ENCODE measurements at regions not wholly inside any gene's neighbourhood (a gene's known extent, or its start where the extent isn't known, plus 50 kb on each side); places are given as distances from the start of the nearest gene placed in this dataset.

DNA sequence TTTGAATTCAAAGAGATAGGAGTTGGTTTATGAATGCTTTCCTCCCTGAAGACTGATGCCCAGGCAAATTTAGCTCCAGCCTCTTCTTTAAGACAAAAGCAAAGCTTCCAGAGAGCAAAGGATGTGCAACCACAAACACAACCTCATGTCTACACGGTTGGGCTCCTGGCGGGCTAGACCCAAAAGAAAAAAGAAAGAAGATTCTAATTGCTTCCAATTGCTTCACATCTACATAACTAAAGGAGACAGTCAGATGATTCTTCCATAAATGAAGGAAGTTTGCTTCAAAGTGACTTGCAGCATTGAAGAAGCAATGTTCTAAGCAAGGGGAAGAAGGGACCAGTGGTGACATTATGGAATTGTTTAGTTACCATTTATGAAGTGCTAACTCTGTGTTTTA is 1603.0 kb upstream of the TENM3 start:
- no peak for FAIRE-seq

DNA sequence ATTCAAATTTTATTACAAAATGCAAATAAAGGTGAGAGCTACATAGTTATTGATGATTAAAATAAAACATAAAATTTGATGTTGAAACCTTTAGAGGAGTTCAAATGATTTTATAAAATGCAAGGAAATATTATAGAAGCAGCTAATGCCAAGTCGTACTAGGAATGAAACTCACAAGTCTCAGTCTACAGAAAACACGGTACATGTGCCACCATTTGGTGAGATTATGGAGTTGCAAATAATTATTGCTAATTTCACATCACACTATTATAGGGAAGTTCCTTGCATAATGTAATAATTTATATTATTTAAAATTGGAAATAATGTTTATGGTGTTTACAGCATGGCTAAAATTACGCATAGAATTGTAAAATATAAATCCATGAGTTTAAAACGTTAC is 1601.7 kb upstream of the TENM3 start:
- no peak for FAIRE-seq

DNA sequence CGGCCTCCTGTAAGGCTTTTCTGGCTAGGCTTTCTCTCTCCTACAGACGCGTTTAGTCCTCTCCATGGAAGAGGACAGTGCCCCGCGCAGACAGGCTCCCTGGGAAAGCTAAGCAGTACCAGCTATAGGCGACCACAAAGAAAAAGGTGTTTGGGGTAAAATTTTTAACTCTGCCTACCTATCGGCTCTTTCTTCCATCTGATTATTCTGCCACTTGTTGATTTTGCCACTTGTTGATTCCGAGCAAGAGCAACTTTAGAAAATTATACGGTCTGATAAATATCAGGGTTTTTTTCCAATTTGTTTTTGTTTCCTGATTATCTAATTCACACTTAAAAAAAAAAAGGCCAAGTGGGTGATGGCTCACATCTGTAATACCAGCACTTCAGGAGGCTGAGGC is 1600.5 kb upstream of the TENM3 start:
- no peak for FAIRE-seq

DNA sequence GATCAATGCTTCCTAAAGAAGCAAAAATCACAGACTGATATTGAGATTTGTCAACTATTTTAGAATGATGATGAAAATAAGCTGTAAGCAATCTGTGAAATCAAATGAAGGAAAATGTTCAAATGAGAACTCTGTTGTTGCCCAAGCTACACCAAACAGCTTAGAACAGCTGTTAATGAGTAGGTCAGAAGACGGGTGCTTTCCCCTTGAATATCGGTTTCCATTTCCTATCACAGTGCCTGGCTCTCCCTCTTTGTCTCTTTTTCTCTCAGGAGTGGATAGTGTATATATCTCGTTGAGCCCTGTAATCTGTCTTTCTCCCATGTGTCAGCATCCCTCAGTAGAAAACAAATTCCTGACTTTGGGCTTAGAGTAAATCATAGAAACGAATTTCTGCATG is 1592.9 kb upstream of the TENM3 start:
- no peak for FAIRE-seq

DNA sequence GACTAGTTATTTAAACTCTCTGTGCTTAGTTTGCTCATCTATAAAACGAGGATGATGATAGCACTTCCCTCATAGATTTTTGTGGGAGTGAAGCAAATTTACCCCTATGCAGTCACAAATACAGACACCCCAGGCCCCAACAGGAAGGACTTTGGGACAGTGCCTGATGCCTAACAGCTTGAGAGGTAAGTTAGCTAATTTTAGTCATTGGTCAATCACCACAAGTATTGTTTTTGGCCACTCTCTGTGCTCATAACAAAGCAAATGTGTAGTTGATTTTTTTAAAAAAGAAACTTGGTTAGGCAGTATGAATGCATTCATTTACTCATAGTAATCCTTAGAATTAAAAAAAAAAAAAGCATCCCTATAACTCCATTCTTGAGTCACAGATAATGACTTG is 1590.7 kb upstream of the TENM3 start:
- no peak for FAIRE-seq

DNA sequence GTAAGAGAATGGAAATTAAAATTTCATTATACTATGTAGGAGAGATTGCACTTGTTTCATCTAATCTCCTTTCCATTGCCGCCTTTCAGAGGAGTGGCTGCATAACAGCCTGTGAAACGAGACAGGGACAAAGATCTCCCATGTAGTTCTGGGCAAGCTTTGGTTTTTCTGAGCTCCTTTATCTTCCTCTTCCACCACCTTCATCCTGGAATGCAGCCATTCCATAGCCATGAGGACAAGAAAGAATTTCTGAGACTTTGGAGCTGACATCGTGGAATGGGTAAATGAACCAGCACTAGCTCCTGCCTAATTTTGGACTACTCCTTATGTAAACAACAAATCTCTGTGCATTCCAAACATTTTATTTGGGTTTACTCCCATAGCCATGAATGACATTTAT is 1587.3 kb upstream of the TENM3 start:
- no peak for FAIRE-seq

DNA sequence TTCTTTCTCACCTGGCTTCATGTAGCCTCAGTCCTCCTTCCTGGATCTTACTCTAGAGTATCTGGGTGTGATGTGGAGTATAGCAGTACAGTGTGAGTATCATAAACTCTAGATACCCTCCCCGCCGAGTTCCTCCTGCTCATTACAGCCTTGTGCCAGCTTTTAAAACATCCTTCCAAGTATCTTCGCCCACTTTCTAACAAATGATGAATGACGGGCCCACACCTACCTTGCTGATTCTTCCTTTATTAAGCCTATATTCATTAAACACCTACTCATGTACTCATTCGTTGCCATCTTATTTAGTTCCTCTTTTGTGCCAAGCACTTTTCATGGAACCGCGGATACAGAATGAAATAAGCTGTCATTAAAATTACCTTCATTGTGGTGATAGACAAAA is 1585.3 kb upstream of the TENM3 start:
- no peak for FAIRE-seq

DNA sequence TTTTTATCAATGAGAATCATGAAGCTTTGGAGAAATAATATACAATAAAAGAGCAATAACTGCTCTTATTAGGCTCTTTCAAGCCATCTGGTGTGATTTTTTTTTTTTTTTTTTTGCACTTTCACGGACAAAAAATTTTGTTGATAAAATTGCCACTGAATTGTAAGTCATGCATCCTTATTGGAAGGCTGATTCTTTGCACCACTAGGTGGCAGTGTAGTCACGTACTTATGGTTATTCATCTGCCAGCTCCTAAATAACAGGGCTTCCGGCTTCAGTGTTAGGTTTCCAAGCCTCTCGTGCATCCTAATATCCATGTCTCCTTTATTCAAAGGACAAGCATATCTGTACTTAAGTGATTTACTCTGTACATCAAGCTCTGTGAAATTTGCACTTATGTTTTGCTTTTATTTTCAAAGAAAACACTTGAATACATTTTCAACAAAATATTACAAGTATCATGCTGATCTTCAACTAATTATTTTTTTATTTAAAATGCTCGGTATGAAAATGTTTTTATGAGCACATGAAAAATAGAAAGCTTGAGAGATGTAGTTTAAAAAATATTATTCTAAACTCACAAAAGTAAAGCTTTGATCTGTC is 1578.3 kb upstream of the TENM3 start:
- FAIRE-seq, result peak; percentile 66

DNA sequence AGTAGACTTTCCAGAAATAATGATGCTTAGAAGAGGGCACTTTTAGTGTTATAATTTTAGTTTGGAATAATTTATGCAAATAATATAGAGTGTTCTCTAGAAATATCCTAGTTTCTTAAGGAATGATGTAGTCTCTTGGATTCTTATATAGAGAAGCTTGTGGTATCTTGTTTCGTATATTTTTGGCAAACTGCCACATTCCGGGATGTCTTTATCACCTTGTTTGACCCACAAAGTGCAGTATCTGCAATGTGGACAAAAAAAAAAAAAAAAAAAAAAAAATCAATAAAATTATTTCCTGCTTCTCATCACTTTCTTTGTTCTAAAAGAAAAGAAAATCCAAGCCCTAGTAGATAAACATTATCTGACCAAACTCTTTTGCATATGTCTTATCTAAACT is 1577.7 kb upstream of the TENM3 start:
- FAIRE-seq, result no peak

DNA sequence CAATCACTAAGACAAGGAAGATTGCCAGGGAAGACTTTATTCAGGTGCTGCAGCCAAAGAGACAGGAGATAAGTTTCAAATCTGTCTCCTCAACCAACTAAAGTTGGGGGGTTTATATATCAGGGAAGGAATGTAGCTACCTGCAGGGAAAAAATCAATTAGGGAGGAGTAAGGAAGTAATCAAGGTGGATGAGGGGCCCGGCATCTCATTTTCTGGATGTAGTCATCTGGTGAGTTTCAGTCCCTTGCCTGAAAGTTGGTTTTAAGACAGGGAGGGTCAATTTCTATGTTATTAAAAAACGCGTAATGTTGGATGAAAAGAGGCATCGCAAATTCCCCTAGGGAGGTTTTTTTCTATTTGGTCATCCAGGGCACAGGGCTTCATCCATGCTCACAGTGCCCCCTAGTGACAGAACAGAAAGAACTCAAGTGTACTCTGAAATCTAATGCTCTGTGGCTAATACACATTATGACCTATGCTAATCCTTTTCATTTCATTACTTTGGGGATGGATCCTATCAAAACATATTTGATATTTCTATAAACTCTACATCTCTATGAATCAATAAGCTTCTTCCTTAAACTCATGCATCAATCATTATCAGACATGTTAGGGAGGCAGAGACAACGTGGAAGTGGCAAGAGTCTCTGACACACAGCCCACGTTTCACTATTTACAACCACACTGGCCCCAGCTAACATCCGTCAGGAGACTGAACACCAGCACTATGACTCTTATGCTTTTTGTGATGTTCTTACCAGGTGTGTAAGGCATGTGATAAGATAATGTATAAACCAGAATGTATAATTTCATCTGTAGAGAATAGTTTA is 1577.0 kb upstream of the TENM3 start:
- peak; percentile 60 for FAIRE-seq

DNA sequence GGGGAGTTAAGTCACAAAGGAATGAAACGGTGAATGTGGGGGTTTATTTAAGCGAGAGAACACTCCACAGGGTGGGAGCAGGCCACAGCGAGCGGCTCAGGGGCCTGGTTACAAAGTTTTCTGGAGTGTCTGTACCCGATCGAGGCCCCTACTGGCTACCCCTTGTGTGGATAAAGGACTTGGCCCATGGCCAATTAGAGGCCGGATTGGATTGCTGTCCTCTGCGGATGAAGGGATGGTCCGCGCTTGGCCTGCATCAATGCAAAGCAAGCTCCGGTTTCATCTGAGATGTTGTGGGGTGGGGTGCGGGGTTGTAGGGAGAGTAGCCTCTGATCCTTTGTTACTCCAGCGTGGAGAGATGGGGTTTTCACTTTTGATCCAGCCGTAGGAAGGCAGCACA is 1574.5 kb upstream of the TENM3 start:
- FAIRE-seq, result no peak

DNA sequence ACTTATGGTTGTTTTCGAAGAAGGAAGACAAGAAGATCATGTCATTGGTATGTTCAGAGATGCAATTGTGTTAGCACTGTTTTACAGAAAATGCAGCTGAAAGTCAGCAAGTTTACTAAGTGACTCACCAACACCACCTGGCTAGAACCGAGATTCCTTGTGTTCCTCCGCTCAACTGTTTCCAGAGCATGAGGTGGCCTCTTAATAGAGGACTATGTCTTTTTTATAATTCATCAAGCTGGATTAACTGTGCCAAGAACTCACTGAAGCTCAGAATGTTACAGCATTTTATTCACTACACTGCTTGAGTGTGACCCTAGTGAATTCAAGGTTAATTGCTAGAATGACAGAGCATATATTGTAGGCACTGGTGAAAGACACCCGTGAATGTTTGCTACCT is 1573.5 kb upstream of the TENM3 start:
- no peak for FAIRE-seq

DNA sequence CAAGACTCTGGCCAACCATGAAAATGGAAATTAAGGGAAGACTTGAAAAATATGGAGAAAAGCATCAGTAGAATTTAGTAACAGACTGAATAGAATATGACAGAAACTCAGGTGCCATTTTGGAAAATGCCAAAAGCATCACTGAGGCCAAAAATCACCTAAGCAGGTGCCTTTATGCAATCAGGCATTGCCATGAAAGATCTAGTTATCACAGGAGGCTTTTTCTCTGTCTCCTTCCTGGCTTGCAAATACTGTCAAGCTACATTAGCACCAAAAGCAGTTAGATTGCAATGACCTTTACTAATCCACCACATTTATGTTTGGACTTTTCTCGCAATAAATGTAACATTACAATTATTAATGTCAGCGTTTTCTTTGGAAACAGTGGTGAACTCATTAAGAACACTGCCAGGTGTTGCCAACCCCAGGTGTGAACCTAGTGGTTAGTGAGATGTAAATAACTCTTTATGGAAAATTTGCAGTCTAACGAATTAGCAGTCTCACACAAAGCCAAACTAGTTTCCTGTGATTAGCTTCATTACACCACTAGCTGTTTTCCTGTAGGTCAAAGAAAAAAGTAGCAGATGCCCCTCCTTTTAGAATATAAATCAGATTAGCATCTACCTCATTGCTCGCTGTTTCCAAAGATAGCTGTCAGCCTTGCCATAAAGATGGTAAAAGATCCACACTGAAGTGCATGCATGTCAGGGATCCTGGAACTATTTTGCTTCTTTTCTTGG is 1568.4 kb upstream of the TENM3 start:
- FAIRE-seq, result no peak

DNA sequence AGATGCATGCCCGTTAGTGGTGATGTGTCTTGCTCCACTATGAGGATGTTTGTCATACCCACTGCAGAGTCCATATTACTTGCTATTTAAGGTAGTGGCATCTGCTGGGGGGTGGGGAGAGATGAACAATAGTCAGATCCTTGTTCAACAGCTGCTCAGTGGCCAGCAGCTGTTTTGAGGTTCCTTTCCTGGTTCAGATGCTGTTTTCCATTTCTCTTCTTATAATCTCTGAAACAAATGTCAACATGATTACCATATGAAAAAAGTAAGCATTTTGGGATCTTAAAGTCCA is 1567.9 kb upstream of the TENM3 start:
- no peak for FAIRE-seq

DNA sequence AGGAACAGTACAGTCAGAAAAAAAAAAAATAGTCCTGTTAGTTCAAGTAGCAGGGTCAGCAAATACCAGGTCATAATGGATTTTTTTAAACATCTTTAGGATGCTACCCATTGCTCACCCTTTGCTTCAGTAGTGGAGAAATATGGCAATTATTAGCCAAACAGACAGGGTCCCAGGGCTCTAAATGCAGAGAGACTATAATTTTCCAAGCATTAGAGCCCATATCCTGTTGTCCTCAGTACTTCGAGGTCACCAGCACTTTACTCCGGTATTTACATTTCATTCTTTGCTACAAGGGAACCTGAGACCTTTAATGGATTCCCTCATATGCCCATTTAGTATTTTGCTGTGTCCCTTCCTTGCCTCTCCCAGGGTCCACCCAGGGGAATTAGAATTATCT is 1562.9 kb upstream of the TENM3 start:
- no peak for FAIRE-seq

DNA sequence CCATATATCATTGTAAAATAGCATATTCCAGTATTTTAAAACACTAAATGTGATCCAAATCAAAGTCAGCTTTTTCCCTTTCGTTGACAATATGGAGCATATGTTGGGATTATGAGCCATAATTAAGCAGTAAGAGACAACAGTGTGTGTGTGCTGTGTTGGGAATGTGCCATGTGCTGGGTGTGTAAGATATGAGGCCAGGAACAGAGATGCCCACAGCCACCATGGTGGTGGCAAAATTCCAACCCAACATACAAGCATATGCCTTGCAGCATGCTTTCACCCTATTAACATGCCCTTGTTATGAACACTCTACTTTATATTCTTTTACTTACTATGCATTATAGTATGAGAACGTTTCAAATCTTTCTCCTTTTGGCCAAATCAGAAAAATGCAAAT is 1560.4 kb upstream of the TENM3 start:
- no peak for FAIRE-seq

DNA sequence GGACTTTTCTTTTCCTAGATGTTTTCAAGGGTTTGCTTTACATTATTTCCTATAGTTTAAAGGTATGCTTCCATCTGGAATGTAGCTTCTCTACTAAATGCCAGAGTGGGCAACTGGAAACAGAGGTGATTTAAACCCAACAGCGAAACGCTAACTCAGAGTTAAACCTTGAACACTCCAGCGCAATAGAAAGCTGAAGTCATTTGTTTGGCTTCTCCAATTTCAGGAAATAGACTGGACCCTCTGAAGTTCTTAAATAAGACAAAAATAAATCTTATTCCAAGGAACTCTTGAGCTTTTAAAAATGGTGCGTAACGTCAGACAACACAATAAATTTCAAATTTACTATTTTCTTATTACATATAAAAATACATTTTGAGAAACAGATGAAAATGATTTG is 1560.0 kb upstream of the TENM3 start:
- FAIRE-seq, result no peak

DNA sequence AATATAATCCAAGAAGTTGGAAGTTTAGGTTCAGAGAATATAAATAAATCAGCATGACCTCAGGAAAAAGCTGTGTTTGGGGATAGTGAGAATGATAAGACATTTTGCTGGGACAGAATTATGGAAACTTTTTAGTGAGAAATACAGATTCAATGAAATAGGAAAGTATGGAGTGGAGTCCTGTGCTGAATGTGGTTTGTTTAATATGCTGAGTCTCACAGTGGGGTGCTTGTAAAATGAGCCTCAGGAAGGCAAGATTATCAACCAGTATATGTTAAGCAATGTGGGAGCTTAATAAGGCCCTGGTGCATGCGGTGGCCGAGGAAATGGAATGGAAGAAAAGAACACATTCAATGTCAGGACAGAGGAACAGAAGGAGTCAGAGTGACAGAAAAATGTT is 1554.7 kb upstream of the TENM3 start:
- FAIRE-seq, result no peak

DNA sequence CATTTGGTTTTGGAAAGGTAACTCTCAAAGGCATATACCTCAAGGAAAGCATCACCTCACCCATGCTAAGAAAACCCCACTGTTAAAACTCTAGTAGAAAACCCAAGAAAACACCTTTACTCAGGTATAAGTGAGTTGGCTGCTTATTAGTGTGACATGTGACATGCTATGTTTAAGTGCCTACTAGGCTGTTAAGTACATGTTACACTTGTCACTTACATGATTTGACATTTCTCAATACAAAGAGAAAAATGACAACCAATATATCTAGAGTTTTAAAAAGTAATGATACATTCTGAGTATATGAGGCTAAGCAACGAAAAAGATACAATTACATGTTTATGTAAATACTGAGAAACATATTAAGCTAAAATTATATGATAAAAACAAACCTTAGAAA is 1548.3 kb upstream of the TENM3 start:
- FAIRE-seq, result no peak

DNA sequence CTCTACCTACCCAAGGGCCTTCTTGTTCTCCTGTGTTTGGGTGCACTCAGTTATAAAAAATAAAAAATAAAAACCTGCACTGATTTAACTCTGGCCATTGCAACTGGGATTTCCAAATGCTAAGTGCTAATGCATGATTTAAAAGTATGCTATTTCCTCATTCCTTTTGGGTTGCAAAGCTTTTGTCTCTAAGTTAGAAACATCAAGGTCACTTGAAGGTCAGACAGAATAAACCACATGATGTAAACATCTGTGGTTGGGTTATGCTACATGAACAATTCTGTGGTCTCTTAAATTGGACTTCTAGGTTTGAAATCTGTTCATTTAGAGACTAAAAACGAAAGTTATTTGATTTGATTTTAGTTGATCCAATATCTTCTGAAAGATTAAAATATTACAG is 1547.4 kb upstream of the TENM3 start:
- no peak for FAIRE-seq

DNA sequence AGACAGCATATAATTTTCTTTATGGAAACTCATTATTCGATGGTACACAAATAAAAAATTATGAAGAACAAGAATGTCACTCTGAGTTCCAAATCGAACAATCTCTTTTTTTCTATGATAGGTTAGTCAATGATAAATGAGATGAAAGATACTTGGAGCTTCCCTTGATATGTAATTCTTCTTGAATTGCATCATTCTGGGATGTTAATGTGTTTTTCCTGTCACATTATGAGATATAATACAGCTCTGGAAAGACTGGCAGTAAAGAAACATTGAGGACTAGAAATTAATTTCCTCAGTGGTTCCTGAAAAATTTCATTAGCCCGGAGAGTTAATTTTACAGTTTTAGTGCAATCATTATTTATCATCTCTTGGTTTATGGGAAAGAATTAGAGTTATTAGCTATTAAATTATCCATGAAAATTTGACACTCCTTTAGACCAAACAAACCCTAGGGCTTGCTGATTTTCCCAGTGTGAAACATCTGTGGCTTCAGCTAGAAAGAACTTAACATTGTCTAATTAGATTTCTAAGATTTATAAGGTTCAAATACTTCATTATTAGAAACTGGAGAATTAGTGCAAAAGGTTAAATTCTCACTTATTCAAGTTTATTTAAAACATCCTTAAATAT is 1546.6 kb upstream of the TENM3 start:
- no peak for FAIRE-seq

DNA sequence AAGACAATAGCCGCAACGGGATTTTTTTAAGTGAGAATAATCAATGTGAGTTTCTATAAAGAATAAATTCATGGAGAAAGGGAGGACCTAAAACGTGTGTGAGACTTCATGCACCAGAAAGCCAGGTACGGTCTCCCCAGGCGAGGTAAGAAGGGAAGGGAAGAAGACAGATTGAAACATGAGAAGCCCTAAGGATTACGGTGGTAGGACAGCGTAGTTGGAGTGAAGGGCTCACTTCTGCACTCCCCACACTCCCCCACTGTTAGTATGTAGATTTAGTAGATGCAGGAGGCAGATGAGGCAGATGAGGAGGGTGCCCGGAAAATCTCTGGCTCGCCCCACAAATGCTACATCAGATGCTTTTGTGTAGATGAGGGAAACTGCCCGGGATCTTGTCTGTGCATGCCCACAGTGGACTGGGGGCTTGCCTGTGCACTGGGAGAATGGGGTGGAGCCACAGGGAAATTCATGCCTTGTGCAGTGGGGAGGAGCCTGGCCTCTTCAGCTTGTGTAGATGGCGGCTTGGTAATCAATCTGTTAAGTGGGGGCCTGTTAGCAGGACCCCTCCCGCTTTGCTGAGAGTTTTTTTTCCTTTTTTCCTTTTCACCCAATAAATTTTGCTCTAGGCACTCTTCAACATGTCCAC is 1544.5 kb upstream of the TENM3 start:
- no peak for FAIRE-seq

DNA sequence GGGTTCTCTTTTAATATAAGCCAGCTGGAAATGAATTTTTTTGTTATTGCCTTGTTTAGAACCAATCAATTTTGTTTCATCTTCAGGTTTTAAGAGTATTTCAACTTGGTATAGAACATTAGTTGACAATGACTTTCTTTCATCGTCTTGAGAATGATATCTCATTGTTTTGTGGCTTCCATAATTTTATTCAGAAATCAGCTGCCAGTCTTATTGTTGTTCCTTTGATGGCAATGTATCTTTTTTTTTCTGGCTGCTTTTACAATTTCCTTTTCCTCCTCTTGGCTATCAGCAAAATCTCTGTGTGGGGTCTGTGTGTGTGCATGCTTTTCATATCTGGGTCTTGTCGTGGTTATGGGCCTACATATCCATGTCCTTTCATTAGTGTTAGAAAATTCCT is 1536.4 kb upstream of the TENM3 start:
- no peak for FAIRE-seq

Data from G401.6 (cell line).